HEK293 (cell line): ENCODE measurements at regions not wholly inside any gene's neighbourhood (a gene's known extent, or its start where the extent isn't known, plus 50 kb on each side); places are given as distances from the start of the nearest gene placed in this dataset.

Experiments used
- CTCF ChIA-PET: fragments of 350-600 bp; formaldehyde crosslinking; extraction: SDS; loops from one replicate; lab custom pipeline; 2021; ENCODE audit warnings: antibody characterized with exemption; lab: Yijun Ruan, JAX
- POLR2A ChIA-PET: fragments of 300-600 bp; formaldehyde crosslinking; extraction: SDS; loops from one replicate; lab custom pipeline; 2020; ENCODE audit warnings: antibody characterized with exemption, inconsistent platforms; lab: Yijun Ruan, JAX
- H3K27ac ChIP-seq: fragments of 200-500 bp; sonication (Bioruptor generic); 2 replicates; pipeline ENCODE4 v1.5.1; 2014; ENCODE audit warnings: low read depth, low read length, control low read depth, inconsistent platforms; ENCODE audit errors: extremely low read depth
- H3K36me3 ChIP-seq, 2 experiments: fragments of 200-500 bp in 1 of 2; sonication (Bioruptor generic) in 1 of 2; 1 replicate in 1 of 2; 2 replicates in 1 of 2; pipeline ENCODE4 v1.5.1; 2014 to 2017; ENCODE audit warnings: inconsistent platforms in 2 of 2, low read length in 2 of 2; ENCODE audit not compliant: control insufficient read depth in 2 of 2, insufficient read depth in 1 of 2
- H3K4me1 ChIP-seq: fragments of 200-500 bp; sonication (Bioruptor generic); 2 replicates; pipeline ENCODE4 v1.5.1; 2014; ENCODE audit warnings: mild to moderate bottlenecking, low read length, inconsistent platforms; ENCODE audit not compliant: control insufficient read depth, insufficient read depth
- H3K4me3 ChIP-seq: 2 replicates; pipeline ENCODE4 v1.5.1; 2011; ENCODE audit warnings: low read depth, mild to moderate bottlenecking, control low read depth, low read length, moderate library complexity
- H3K9me3 ChIP-seq: fragments of 200-500 bp; sonication (Bioruptor generic); 2 replicates; pipeline ENCODE4 v1.5.1; 2014; ENCODE audit warnings: low read depth, low read length, inconsistent platforms; ENCODE audit not compliant: control insufficient read depth, insufficient read depth
- GLIS2 ChIP-seq: fragments of 450-650 bp; formaldehyde crosslinking; IDR thresholded peaks from 2 replicates; pipeline ENCODE4 v1.5.1; 2016; ENCODE audit warnings: missing biosample characterization, missing genetic modification characterization
- HOXD13 ChIP-seq: sonication (generic); formaldehyde crosslinking; IDR thresholded peaks from 2 replicates; pipeline ENCODE4 v1.8.0; 2022; ENCODE audit warnings: missing genetic modification reagents, borderline replicate concordance
- KLF9 ChIP-seq: fragments of 450-650 bp; formaldehyde crosslinking; IDR thresholded peaks from 2 replicates; pipeline ENCODE4 v1.5.1; 2016; ENCODE audit warnings: missing biosample characterization, missing genetic modification characterization, low read depth
- MYNN ChIP-seq: fragments of 450-650 bp; formaldehyde crosslinking; IDR thresholded peaks from 2 replicates; pipeline ENCODE4 v1.5.1; 2016; ENCODE audit warnings: missing biosample characterization, missing genetic modification characterization, borderline replicate concordance
- OSR2 ChIP-seq: fragments of 450-650 bp; formaldehyde crosslinking; IDR thresholded peaks from 2 replicates; pipeline ENCODE4 v1.5.1; 2016; ENCODE audit warnings: missing biosample characterization, missing genetic modification characterization
- SP3 ChIP-seq: fragments of 450-650 bp; formaldehyde crosslinking; IDR thresholded peaks from 2 replicates; pipeline ENCODE4 v1.5.1; 2016; ENCODE audit warnings: missing biosample characterization, missing genetic modification characterization
- YY1 ChIP-seq: fragments of 450-650 bp; formaldehyde crosslinking; IDR thresholded peaks from 2 replicates; pipeline ENCODE4 v1.5.1; 2018; ENCODE audit warnings: missing biosample characterization, missing genetic modification characterization
- ZBTB48 ChIP-seq: fragments of 450-650 bp; formaldehyde crosslinking; IDR thresholded peaks from 2 replicates; pipeline ENCODE4 v1.5.1; 2016; ENCODE audit warnings: missing biosample characterization, missing genetic modification characterization
- ZFP69B ChIP-seq: fragments of 450-650 bp; formaldehyde crosslinking; IDR thresholded peaks from 2 replicates; pipeline ENCODE4 v1.5.1; 2016; ENCODE audit warnings: missing biosample characterization, missing genetic modification characterization
- ZNF10 ChIP-seq: fragments of 450-650 bp; formaldehyde crosslinking; IDR thresholded peaks from 2 replicates; pipeline ENCODE4 v1.5.1; 2017; ENCODE audit warnings: missing biosample characterization, missing genetic modification characterization
- ZNF114 ChIP-seq: fragments of 450-650 bp; formaldehyde crosslinking; IDR thresholded peaks from 2 replicates; pipeline ENCODE4 v1.5.0; 2017; ENCODE audit warnings: missing biosample characterization, missing genetic modification characterization
- ZNF138 ChIP-seq: fragments of 450-650 bp; formaldehyde crosslinking; IDR thresholded peaks from 2 replicates; pipeline ENCODE4 v1.5.1; 2016; ENCODE audit warnings: missing biosample characterization, missing genetic modification characterization, borderline replicate concordance
- ZNF324 ChIP-seq: fragments of 450-650 bp; formaldehyde crosslinking; IDR thresholded peaks from 2 replicates; pipeline ENCODE4 v1.5.1; 2016; ENCODE audit warnings: missing biosample characterization, missing genetic modification characterization
- ZNF335 ChIP-seq: fragments of 450-650 bp; formaldehyde crosslinking; conservative IDR thresholded peaks from 2 replicates; pipeline ENCODE4 v1.5.1; 2016; ENCODE audit warnings: missing biosample characterization, missing genetic modification characterization
- ZNF394 ChIP-seq: fragments of 450-650 bp; formaldehyde crosslinking; IDR thresholded peaks from 2 replicates; pipeline ENCODE4 v1.5.1; 2016; ENCODE audit warnings: missing biosample characterization, missing genetic modification characterization, mild to moderate bottlenecking, moderate library complexity, borderline replicate concordance
- ZNF423 ChIP-seq: fragments of 450-650 bp; formaldehyde crosslinking; IDR thresholded peaks from 2 replicates; pipeline ENCODE4 v1.5.1; 2016; ENCODE audit warnings: missing biosample characterization, missing genetic modification characterization
- ZNF426 ChIP-seq: fragments of 450-650 bp; formaldehyde crosslinking; IDR thresholded peaks from 2 replicates; pipeline ENCODE4 v1.5.1; 2017; ENCODE audit warnings: missing biosample characterization, missing genetic modification characterization, mild to moderate bottlenecking, inconsistent platforms, moderate library complexity
- ZNF596 ChIP-seq: fragments of 450-650 bp; IDR thresholded peaks from 2 replicates; pipeline ENCODE4 v1.5.0; 2018; ENCODE audit warnings: missing biosample characterization, mild to moderate bottlenecking, missing genetic modification characterization, moderate library complexity
- ZNF621 ChIP-seq: fragments of 450-650 bp; formaldehyde crosslinking; IDR thresholded peaks from 2 replicates; pipeline ENCODE4 v1.5.1; 2017; ENCODE audit warnings: missing biosample characterization, missing genetic modification characterization
- ZNF660 ChIP-seq: fragments of 450-650 bp; IDR thresholded peaks from 2 replicates; pipeline ENCODE4 v1.5.1; 2018; ENCODE audit warnings: missing biosample characterization, mild to moderate bottlenecking, missing genetic modification characterization
- ZNF776 ChIP-seq: fragments of 450-650 bp; formaldehyde crosslinking; IDR thresholded peaks from 2 replicates; pipeline ENCODE4 v1.5.0; 2017; ENCODE audit warnings: missing biosample characterization, missing genetic modification characterization, borderline replicate concordance
- TF ChIP-seq, protein P1 (sequence below): fragments of 450-650 bp; formaldehyde crosslinking; IDR thresholded peaks from 2 replicates; pipeline ENCODE4 v1.5.1; 2016; ENCODE audit warnings: missing biosample characterization, missing genetic modification characterization

- TF ChIP-seq ZNF423 (tag by site-specific recombination): no peak
- no peak for TF ChIP-seq HOXD13
- no peak for TF ChIP-seq ZNF660
- no peak for TF ChIP-seq ZNF394 (tag by site-specific recombination)
- TF ChIP-seq ZNF335 (tag by site-specific recombination): no peak
- TF ChIP-seq ZNF324 (tag by site-specific recombination): no peak
- TF ChIP-seq ZNF596 (tag by site-specific recombination): no peak
- no peak for TF ChIP-seq ZNF138 (tag by site-specific recombination)
- no peak for TF ChIP-seq YY1
- TF ChIP-seq, protein P1, sequence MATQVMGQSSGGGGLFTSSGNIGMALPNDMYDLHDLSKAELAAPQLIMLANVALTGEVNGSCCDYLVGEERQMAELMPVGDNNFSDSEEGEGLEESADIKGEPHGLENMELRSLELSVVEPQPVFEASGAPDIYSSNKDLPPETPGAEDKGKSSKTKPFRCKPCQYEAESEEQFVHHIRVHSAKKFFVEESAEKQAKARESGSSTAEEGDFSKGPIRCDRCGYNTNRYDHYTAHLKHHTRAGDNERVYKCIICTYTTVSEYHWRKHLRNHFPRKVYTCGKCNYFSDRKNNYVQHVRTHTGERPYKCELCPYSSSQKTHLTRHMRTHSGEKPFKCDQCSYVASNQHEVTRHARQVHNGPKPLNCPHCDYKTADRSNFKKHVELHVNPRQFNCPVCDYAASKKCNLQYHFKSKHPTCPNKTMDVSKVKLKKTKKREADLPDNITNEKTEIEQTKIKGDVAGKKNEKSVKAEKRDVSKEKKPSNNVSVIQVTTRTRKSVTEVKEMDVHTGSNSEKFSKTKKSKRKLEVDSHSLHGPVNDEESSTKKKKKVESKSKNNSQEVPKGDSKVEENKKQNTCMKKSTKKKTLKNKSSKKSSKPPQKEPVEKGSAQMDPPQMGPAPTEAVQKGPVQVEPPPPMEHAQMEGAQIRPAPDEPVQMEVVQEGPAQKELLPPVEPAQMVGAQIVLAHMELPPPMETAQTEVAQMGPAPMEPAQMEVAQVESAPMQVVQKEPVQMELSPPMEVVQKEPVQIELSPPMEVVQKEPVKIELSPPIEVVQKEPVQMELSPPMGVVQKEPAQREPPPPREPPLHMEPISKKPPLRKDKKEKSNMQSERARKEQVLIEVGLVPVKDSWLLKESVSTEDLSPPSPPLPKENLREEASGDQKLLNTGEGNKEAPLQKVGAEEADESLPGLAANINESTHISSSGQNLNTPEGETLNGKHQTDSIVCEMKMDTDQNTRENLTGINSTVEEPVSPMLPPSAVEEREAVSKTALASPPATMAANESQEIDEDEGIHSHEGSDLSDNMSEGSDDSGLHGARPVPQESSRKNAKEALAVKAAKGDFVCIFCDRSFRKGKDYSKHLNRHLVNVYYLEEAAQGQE (tag by site-specific recombination): no peak
- TF ChIP-seq, all 188 proteins: peak for 0
Observed at GRCh38 chr18:24987303-24988252, 364.4 kb downstream of the ZNF521 start (continued).

DNA sequence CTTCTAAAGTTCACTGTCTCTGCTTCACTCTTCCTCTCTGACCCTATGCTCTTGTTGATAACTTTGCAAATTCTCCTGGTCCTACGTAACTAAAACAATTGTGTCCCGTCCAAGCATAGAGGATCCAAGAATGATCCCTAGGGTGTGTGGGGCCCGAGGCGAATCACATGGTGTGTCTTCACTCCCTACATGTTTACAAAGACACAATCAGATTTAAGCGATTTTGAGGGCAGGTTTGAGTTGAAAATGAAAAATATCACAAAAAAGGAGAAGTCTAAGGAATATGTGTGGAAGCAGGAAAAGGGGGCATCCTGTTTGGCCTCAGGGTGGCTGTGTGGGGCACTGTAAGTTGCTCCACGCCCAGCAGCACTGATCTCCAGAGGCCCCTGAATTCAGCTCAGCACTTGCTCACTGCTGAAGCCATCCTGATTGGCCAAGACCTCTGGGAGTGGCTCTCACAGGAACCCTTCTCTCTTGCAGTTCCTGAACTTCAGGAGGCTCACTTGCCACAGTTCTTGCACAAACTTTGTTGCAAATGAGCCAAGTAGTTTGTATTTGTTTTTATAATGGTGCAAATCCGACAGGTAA lies 363.6 kb downstream of the ZNF521 start:
- no peaks in the 10 kb centered on the region for H3K4me1 ChIP-seq
- H3K4me3 ChIP-seq: no peak overlapping the region
- no peaks in the 10 kb centered on the region for H3K36me3 ChIP-seq
- CTCF ChIA-PET: no interaction called here
- no peak overlapping the region for H3K27ac ChIP-seq
- POLR2A ChIA-PET: no interaction called here
- TF ChIP-seq ZNF776 (tag by site-specific recombination) (no peak), KLF9 (tag by site-specific recombination) (no peak), GLIS2 (tag by site-specific recombination) (no peak), SP3 (tag by site-specific recombination) (no peak), OSR2 (tag by site-specific recombination) (no peak), ZNF426 (no peak)
- no peaks in the 10 kb centered on the region for H3K9me3 ChIP-seq

GRCh38 chr18:24989760-24990593 lies 362.0 kb downstream of the ZNF521 start:
- ChIA-PET POLR2A (no interaction called here), CTCF (no interaction called here)
- TF ChIP-seq ZFP69B (tag by site-specific recombination): no peak
- TF ChIP-seq ZNF114 (tag by site-specific recombination): no peak
- TF ChIP-seq ZNF621 (tag by site-specific recombination): no peak
- TF ChIP-seq ZBTB48 (tag by site-specific recombination): no peak
- TF ChIP-seq MYNN: no peak
- no peak for TF ChIP-seq ZNF10
- no peak for TF ChIP-seq GLIS2 (tag by site-specific recombination)

More at GRCh38 chr18:24989760-24990593, 362.0 kb downstream of the ZNF521 start:
- Histone ChIP-seq H3K36me3 (no peaks in the 10 kb centered on the region), H3K4me1 (no peaks in the 10 kb centered on the region), H3K9me3 (no peaks in the 10 kb centered on the region), H3K4me3 (no peak overlapping the region), H3K27ac (no peak overlapping the region)
